HepG2 (cell line): ENCODE measurements at regions not wholly inside any gene's neighbourhood (a gene's known extent, or its start where the extent isn't known, plus 50 kb on each side); places are given as distances from the start of the nearest gene placed in this dataset.

ENCODE experiments used
- ATAC-seq: fragments of 200-7000 bp; cut with Tn5 transposase; 3 replicates; pipeline ENCODE4 v1.9.1; 2020; ENCODE audit warnings: mild to moderate bottlenecking, moderate library complexity
- BruUV-seq: library from RNA; stranded (reverse); fragments of 400-500 nt; replicated peaks from 2 replicates; lab custom pipeline; 2021; lab: Mats Ljungman, UMichigan
- CTCF ChIA-PET: fragments of 300-600 bp; formaldehyde crosslinking; extraction: SDS; loops from one replicate; lab custom pipeline; 2021; ENCODE audit warnings: low total read pairs, inconsistent platforms, low intra/inter-chr PET ratio; lab: Yijun Ruan, JAX
- POLR2A ChIA-PET: fragments of 350-600 bp; sonication (Branson Sonifier 250); formaldehyde crosslinking; loops from one replicate; lab custom pipeline; 2020; ENCODE audit warnings: antibody characterized with exemption, inconsistent platforms; lab: Yijun Ruan, JAX
- DNase-seq: peaks from one replicate; pipeline ENCODE4 v3.0.0-alpha.2; 2015; ENCODE audit warnings: low spot score
- FAIRE-seq: peaks from 3 replicates; lab custom pipeline; 2011; peaks lifted over from hg19 to GRCh38; lab: Jason Lieb, UNC
- H2AFZ ChIP-seq: one replicate; pipeline ENCODE4 v1.6.1; 2011; ENCODE audit warnings: low read length, inconsistent platforms
- H3K27ac ChIP-seq: fragments of 300-600 bp; 3 replicates; pipeline ENCODE4 v1.8.0; 2011; ENCODE audit warnings: mixed run types, mild to moderate bottlenecking, mixed read lengths, low read length, inconsistent platforms; ENCODE audit not compliant: insufficient read depth; ENCODE audit errors: extremely low read length
- H3K27me3 ChIP-seq, 2 experiments: fragments of 200-600 bp in 1 of 2; 2 replicates in 1 of 2; 3 replicates in 1 of 2; pipeline versions ENCODE4 v1.6.0 to v1.8.0; 2011; ENCODE audit warnings: low read length in 2 of 2, mild to moderate bottlenecking in 2 of 2, moderate library complexity in 2 of 2, inconsistent platforms in 1 of 2; ENCODE audit not compliant: insufficient read depth in 2 of 2, control insufficient read depth in 1 of 2
- H3K36me3 ChIP-seq, 2 experiments: fragments of 200-600 bp in 1 of 2; replicated peaks in 1 of 2; 2 replicates in 1 of 2; 3 replicates in 1 of 2; pipeline versions ENCODE4 v1.5.1 to v1.8.0; 2011; ENCODE audit warnings: low read length in 2 of 2, inconsistent platforms in 1 of 2; ENCODE audit not compliant: insufficient read depth in 2 of 2, control insufficient read depth in 1 of 2
- H3K4me1 ChIP-seq: 2 replicates; pipeline ENCODE4 v1.5.1; 2012; ENCODE audit warnings: low read length, inconsistent platforms; ENCODE audit not compliant: insufficient read depth
- H3K4me2 ChIP-seq: 2 replicates; pipeline ENCODE4 v1.6.0; 2011; ENCODE audit warnings: low read depth, low read length, inconsistent platforms
- H3K4me3 ChIP-seq, 3 experiments: fragments of 200-600 bp in 1 of 3; sonication (generic), shearing (Covaris generic) in 1 of 3; replicated peaks in 1 of 3; 2 replicates each; pipeline ENCODE4 v1.5.1; 2011 to 2016; ENCODE audit warnings: low read length in 3 of 3, inconsistent platforms in 2 of 3, low read depth in 2 of 3, mild to moderate bottlenecking in 2 of 3, control low read depth in 1 of 3, mixed read lengths in 1 of 3; ENCODE audit not compliant: insufficient read depth in 1 of 3
- H3K79me2 ChIP-seq: one replicate; pipeline ENCODE4 v1.6.1; 2011; ENCODE audit warnings: low read length, inconsistent platforms; ENCODE audit not compliant: insufficient read depth
- H3K9ac ChIP-seq: 2 replicates; pipeline ENCODE4 v1.6.0; 2011; ENCODE audit warnings: mild to moderate bottlenecking, low read depth, low read length, inconsistent platforms; ENCODE audit not compliant: insufficient read depth
- H3K9me3 ChIP-seq: 2 replicates; pipeline ENCODE4 v1.5.1; 2012; ENCODE audit warnings: mild to moderate bottlenecking, low read length
- H4K20me1 ChIP-seq: 2 replicates; pipeline ENCODE4 v1.6.0; 2011; ENCODE audit warnings: inconsistent platforms, mild to moderate bottlenecking, low read length, moderate library complexity; ENCODE audit not compliant: insufficient read depth
- ATF7-NPFF ChIP-seq: sonication (generic); formaldehyde crosslinking; IDR thresholded peaks from 2 replicates; pipeline ENCODE4 v1.8.1; 2023; ENCODE audit warnings: mild to moderate bottlenecking, low read depth, missing genetic modification reagents, moderate library complexity
- GMEB1 ChIP-seq: sonication (generic); formaldehyde crosslinking; IDR thresholded peaks from 2 replicates; pipeline ENCODE4 v1.5.1; 2020; ENCODE audit warnings: missing genetic modification reagents, mild to moderate bottlenecking, borderline replicate concordance
- GPBP1L1 ChIP-seq: sonication (generic); formaldehyde crosslinking; IDR thresholded peaks from 2 replicates; pipeline ENCODE4 v1.5.0; 2020; ENCODE audit warnings: mild to moderate bottlenecking, missing genetic modification reagents
- POGK ChIP-seq: sonication (generic); formaldehyde crosslinking; conservative IDR thresholded peaks from 2 replicates; pipeline ENCODE4 v1.8.0; 2022; ENCODE audit warnings: mild to moderate bottlenecking, moderate library complexity, missing genetic modification reagents
- ZFP37 ChIP-seq: sonication (generic); formaldehyde crosslinking; IDR thresholded peaks from 2 replicates; pipeline ENCODE4 v1.4.0; 2020; ENCODE audit warnings: missing genetic modification reagents, borderline replicate concordance
- ZNF44 ChIP-seq: sonication (generic); formaldehyde crosslinking; IDR thresholded peaks from 2 replicates; pipeline ENCODE4 v1.5.1; 2020; ENCODE audit warnings: mild to moderate bottlenecking, missing genetic modification reagents
- ZNF503 ChIP-seq: sonication (generic); formaldehyde crosslinking; IDR thresholded peaks from 2 replicates; pipeline ENCODE4 v1.4.0; 2020; ENCODE audit warnings: missing genetic modification reagents
- ZNF574 ChIP-seq: sonication (generic); formaldehyde crosslinking; IDR thresholded peaks from 2 replicates; pipeline ENCODE4 v1.4.0; 2020; ENCODE audit warnings: missing genetic modification reagents
- WGBS: methylation state at CpG from one replicate; pipeline ENCODE4 v1.1.6; 2017; ENCODE audit warnings: low lambda C conversion rate; 5-methylcytosine and 5-hydroxymethylcytosine counted together
- in situ Hi-C: cut with HindIII; loops from 2 replicates; pipeline ENCODE4 v1.10.0; 2017; ENCODE audit warnings: low pct_unique_long_range_greater_than_20kb; ENCODE audit not compliant: extremely low pct_ligation_motif_present
- intact Hi-C: fragments of 100-400 bp; cut with micrococcal nuclease; formaldehyde crosslinking; loops from one replicate; pipeline ENCODE4 v1.10.0; 2022; ENCODE audit not compliant: unreplicated experiment

- no TSS peak for BruUV-seq
- Histone ChIP-seq H3K4me3 (no peak overlapping the region), H3K27ac (no peak overlapping the region), H3K4me1 (no peaks in the 10 kb centered on the region), H3K79me2 (no peaks in the 10 kb centered on the region), H3K27me3 (no peaks in the 10 kb centered on the region), H3K36me3 (no peaks in the 10 kb centered on the region), H3K9ac (no peak overlapping the region), H3K4me2 (no peak overlapping the region), H4K20me1 (no peaks in the 10 kb centered on the region), H3K9me3 (peaks cover 28% of the 10 kb centered on the region), H2AFZ (no peak overlapping the region)
- no peak for TF ChIP-seq GMEB1
- TF ChIP-seq ZNF44 (CRISPR knock-in tag): no peak
- no peak for TF ChIP-seq ATF7-NPFF (CRISPR knock-in tag)
- intact Hi-C loops (no loop called here), in situ Hi-C loops (no loop called here)
- WGBS: 0% methylated on average over 5 of the region's 5 CpGs
- no peak for FAIRE-seq
- DNase-seq: no peak
- ATAC-seq: no peak
- POLR2A ChIA-PET: no interaction called here
- CTCF ChIA-PET: no interaction called here
These were observed 316.9 kb upstream of the IRX2 start for GRCh38 chr5:3068401-3068800.

- no TSS peak for BruUV-seq
- in situ Hi-C loops (no loop called here), intact Hi-C loops (no loop called here)
- FAIRE-seq: no peak
- Histone ChIP-seq H4K20me1 (no peaks in the 10 kb centered on the region), H3K4me1 (no peaks in the 10 kb centered on the region), H3K9me3 (peaks cover 36% of the 10 kb centered on the region), H3K9ac (no peak overlapping the region), H3K27me3 (peaks cover 0 to 11% of the 10 kb centered on the region in 2 experiments; a peak in 1 of 5 replicates), H3K79me2 (no peaks in the 10 kb centered on the region), H3K36me3 (no peaks in the 10 kb centered on the region), H3K27ac (no peak overlapping the region), H3K4me2 (no peak overlapping the region), H2AFZ (no peak overlapping the region), H3K4me3 (no peak overlapping the region)
- POLR2A ChIA-PET: no interaction called here
- WGBS: 27% methylated on average over 2 of the region's 2 CpGs
- CTCF ChIA-PET: no interaction called here
- no peak for DNase-seq
- ATAC-seq: no peak
- TF ChIP-seq ZNF503 (CRISPR knock-in tag) (no peak), ZNF574 (CRISPR knock-in tag) (no peak), ZFP37 (CRISPR knock-in tag) (no peak), POGK (CRISPR knock-in tag) (no peak), GPBP1L1 (no peak)
These were observed 308.8 kb upstream of the IRX2 start for GRCh38 chr5:3060283-3060682.
